ENCODE measurements at regions not wholly inside any gene's neighbourhood (a gene's known extent, or its start where the extent isn't known, plus 50 kb on each side); places are given as distances from the start of the nearest gene placed in this dataset.
"Not testable (repeated sequence)": the region's sequence is repeated elsewhere in the genome, so short reads cannot be mapped to it uniquely, and the experiment has no call there.

GRCh38 chr3:25844891-25845290 lies 55.0 kb downstream of the OXSM start:
- DNase-seq (ENCODE audit: low read depth in 4 of 4, low spot score in 2 of 4), result no peak

GRCh38 chr3:25846282-25846681 lies 56.4 kb downstream of the OXSM start:
- DNase-seq (ENCODE audit: low read depth in 4 of 4, low spot score in 2 of 4), result no peak

GRCh38 chr3:25849091-25849490 lies 59.2 kb downstream of the OXSM start:
- DNase-seq (ENCODE audit: low read depth in 4 of 4, low spot score in 2 of 4), result no peak

GRCh38 chr3:25849641-25850385 lies 59.9 kb downstream of the OXSM start:
- DNase-seq (ENCODE audit: low read depth in 4 of 4, low spot score in 2 of 4), result no peak

- not testable (repeated sequence) for DNase-seq (ENCODE audit: low read depth in 4 of 4, low spot score in 2 of 4)
Observed at GRCh38 chr3:25851693-25852259, 61.9 kb downstream of the OXSM start.

GRCh38 chr3:25854214-25854613 lies 64.3 kb downstream of the OXSM start:
- no peak for DNase-seq (ENCODE audit: low read depth in 4 of 4, low spot score in 2 of 4)

- no peak for DNase-seq (ENCODE audit: low read depth in 4 of 4, low spot score in 2 of 4)
Observed at GRCh38 chr3:25854635-25855034, 64.7 kb downstream of the OXSM start.

GRCh38 chr3:25855266-25855784 lies 65.4 kb downstream of the OXSM start:
- no peak for DNase-seq (ENCODE audit: low read depth in 4 of 4, low spot score in 2 of 4)

GRCh38 chr3:25856902-25857518 lies 67.1 kb downstream of the OXSM start:
- no peak for DNase-seq (ENCODE audit: low read depth in 4 of 4, low spot score in 2 of 4)

GRCh38 chr3:25861566-25861965 lies 71.7 kb downstream of the OXSM start:
- no peak for DNase-seq (ENCODE audit: low read depth in 4 of 4, low spot score in 2 of 4)

- DNase-seq (ENCODE audit: low read depth in 4 of 4, low spot score in 2 of 4), result no peak
Observed at GRCh38 chr3:25863011-25863415, 73.1 kb downstream of the OXSM start.

- DNase-seq (ENCODE audit: low read depth in 4 of 4, low spot score in 2 of 4), result no peak
Observed at GRCh38 chr3:25863416-25863959, 73.6 kb downstream of the OXSM start.

- no peak for DNase-seq (ENCODE audit: low read depth in 4 of 4, low spot score in 2 of 4)
Observed at GRCh38 chr3:25870452-25870851, 80.6 kb downstream of the OXSM start.

- DNase-seq (ENCODE audit: low read depth in 4 of 4, low spot score in 2 of 4), result no peak
Observed at GRCh38 chr3:25872200-25872877, 82.4 kb downstream of the OXSM start.

GRCh38 chr3:25883492-25883891 lies 93.6 kb downstream of the OXSM start:
- no peak for DNase-seq (ENCODE audit: low read depth in 4 of 4, low spot score in 2 of 4)

GRCh38 chr3:25884981-25885380 lies 95.1 kb downstream of the OXSM start:
- no peak for DNase-seq (ENCODE audit: low read depth in 4 of 4, low spot score in 2 of 4)

- no peak for DNase-seq (ENCODE audit: low read depth in 4 of 4, low spot score in 2 of 4)
Observed at GRCh38 chr3:25885544-25885943, 95.7 kb downstream of the OXSM start.

GRCh38 chr3:25887907-25888306 lies 98.0 kb downstream of the OXSM start:
- no peak for DNase-seq (ENCODE audit: low read depth in 4 of 4, low spot score in 2 of 4)

GRCh38 chr3:25888892-25889524 lies 99.1 kb downstream of the OXSM start:
- no peak for DNase-seq (ENCODE audit: low read depth in 4 of 4, low spot score in 2 of 4)

- no peak for DNase-seq (ENCODE audit: low read depth in 4 of 4, low spot score in 2 of 4)
Observed at GRCh38 chr3:25889525-25889917, 99.6 kb downstream of the OXSM start.

- no peak for DNase-seq (ENCODE audit: low read depth in 4 of 4, low spot score in 2 of 4)
Observed at GRCh38 chr3:25894101-25894500, 104.2 kb downstream of the OXSM start.
